Uterus (tissue), 2 donors: ENCODE measurements at regions not wholly inside any gene's neighbourhood (a gene's known extent, or its start where the extent isn't known, plus 50 kb on each side); places are given as distances from the start of the nearest gene placed in this dataset.

Experiments used
- CTCF ChIP-seq, 4 experiments: fragments of 200-600 bp in 2 of 4; fragments of 450-650 bp in 2 of 4; sonication (generic) in 2 of 4; IDR thresholded peaks; one replicate each; pipeline ENCODE4 v1.5.1; 2016 to 2019; ENCODE audit warnings: antibody characterized with exemption in 4 of 4, mild to moderate bottlenecking in 2 of 4, moderate library complexity in 1 of 4
- POLR2A ChIP-seq, 2 donors: fragments of 450-650 bp; IDR thresholded peaks; one replicate each; pipeline ENCODE4 v1.6.1; 2016; ENCODE audit warnings: antibody characterized with exemption in 2 of 2, mild to moderate bottlenecking in 1 of 2, moderate library complexity in 1 of 2

GRCh38 chr7:50852901-50853300, 70.2 kb upstream of the GRB10 start:
- TF ChIP-seq POLR2A (IDR thresholded peaks at IDR 0.05) (no peak), CTCF (IDR thresholded peaks at IDR 0.05) (no peak)
